HepG2 (cell line): ENCODE measurements at regions not wholly inside any gene's neighbourhood (a gene's known extent, or its start where the extent isn't known, plus 50 kb on each side); places are given as distances from the start of the nearest gene placed in this dataset.
"Not testable (repeated sequence)": the region's sequence is repeated elsewhere in the genome, so short reads cannot be mapped to it uniquely, and the experiment has no call there.

Source experiments
- ATAC-seq: fragments of 200-7000 bp; cut with Tn5 transposase; 3 replicates; pipeline ENCODE4 v1.9.1; 2020; ENCODE audit warnings: mild to moderate bottlenecking, moderate library complexity
- BruUV-seq: library from RNA; stranded (reverse); fragments of 400-500 nt; replicated peaks from 2 replicates; lab custom pipeline; 2021; lab: Mats Ljungman, UMichigan
- CTCF ChIA-PET: fragments of 300-600 bp; formaldehyde crosslinking; extraction: SDS; loops from one replicate; lab custom pipeline; 2021; ENCODE audit warnings: low total read pairs, inconsistent platforms, low intra/inter-chr PET ratio; lab: Yijun Ruan, JAX
- POLR2A ChIA-PET: fragments of 350-600 bp; sonication (Branson Sonifier 250); formaldehyde crosslinking; loops from one replicate; lab custom pipeline; 2020; ENCODE audit warnings: antibody characterized with exemption, inconsistent platforms; lab: Yijun Ruan, JAX
- DNase-seq: peaks from one replicate; pipeline ENCODE4 v3.0.0-alpha.2; 2015; ENCODE audit warnings: low spot score
- FAIRE-seq: peaks from 3 replicates; lab custom pipeline; 2011; peaks lifted over from hg19 to GRCh38; lab: Jason Lieb, UNC
- H2AFZ ChIP-seq: one replicate; pipeline ENCODE4 v1.6.1; 2011; ENCODE audit warnings: low read length, inconsistent platforms
- H3K27ac ChIP-seq: fragments of 300-600 bp; 3 replicates; pipeline ENCODE4 v1.8.0; 2011; ENCODE audit warnings: mixed run types, mild to moderate bottlenecking, mixed read lengths, low read length, inconsistent platforms; ENCODE audit not compliant: insufficient read depth; ENCODE audit errors: extremely low read length
- H3K27me3 ChIP-seq, 2 experiments: fragments of 200-600 bp in 1 of 2; 2 replicates in 1 of 2; 3 replicates in 1 of 2; pipeline versions ENCODE4 v1.6.0 to v1.8.0; 2011; ENCODE audit warnings: low read length in 2 of 2, mild to moderate bottlenecking in 2 of 2, moderate library complexity in 2 of 2, inconsistent platforms in 1 of 2; ENCODE audit not compliant: insufficient read depth in 2 of 2, control insufficient read depth in 1 of 2
- H3K36me3 ChIP-seq, 2 experiments: fragments of 200-600 bp in 1 of 2; replicated peaks in 1 of 2; 2 replicates in 1 of 2; 3 replicates in 1 of 2; pipeline versions ENCODE4 v1.5.1 to v1.8.0; 2011; ENCODE audit warnings: low read length in 2 of 2, inconsistent platforms in 1 of 2; ENCODE audit not compliant: insufficient read depth in 2 of 2, control insufficient read depth in 1 of 2
- H3K4me1 ChIP-seq: 2 replicates; pipeline ENCODE4 v1.5.1; 2012; ENCODE audit warnings: low read length, inconsistent platforms; ENCODE audit not compliant: insufficient read depth
- H3K4me2 ChIP-seq: 2 replicates; pipeline ENCODE4 v1.6.0; 2011; ENCODE audit warnings: low read depth, low read length, inconsistent platforms
- H3K4me3 ChIP-seq, 3 experiments: fragments of 200-600 bp in 1 of 3; sonication (generic), shearing (Covaris generic) in 1 of 3; replicated peaks in 1 of 3; 2 replicates each; pipeline ENCODE4 v1.5.1; 2011 to 2016; ENCODE audit warnings: low read length in 3 of 3, inconsistent platforms in 2 of 3, low read depth in 2 of 3, mild to moderate bottlenecking in 2 of 3, control low read depth in 1 of 3, mixed read lengths in 1 of 3; ENCODE audit not compliant: insufficient read depth in 1 of 3
- H3K79me2 ChIP-seq: one replicate; pipeline ENCODE4 v1.6.1; 2011; ENCODE audit warnings: low read length, inconsistent platforms; ENCODE audit not compliant: insufficient read depth
- H3K9ac ChIP-seq: 2 replicates; pipeline ENCODE4 v1.6.0; 2011; ENCODE audit warnings: mild to moderate bottlenecking, low read depth, low read length, inconsistent platforms; ENCODE audit not compliant: insufficient read depth
- H3K9me3 ChIP-seq: 2 replicates; pipeline ENCODE4 v1.5.1; 2012; ENCODE audit warnings: mild to moderate bottlenecking, low read length
- H4K20me1 ChIP-seq: 2 replicates; pipeline ENCODE4 v1.6.0; 2011; ENCODE audit warnings: inconsistent platforms, mild to moderate bottlenecking, low read length, moderate library complexity; ENCODE audit not compliant: insufficient read depth
- AHR ChIP-seq: IDR thresholded peaks from 2 replicates; pipeline ENCODE4 v1.6.1; 2018; ENCODE audit warnings: missing genetic modification reagents, missing compliant biosample characterization
- GMEB1 ChIP-seq: sonication (generic); formaldehyde crosslinking; IDR thresholded peaks from 2 replicates; pipeline ENCODE4 v1.5.1; 2020; ENCODE audit warnings: missing genetic modification reagents, mild to moderate bottlenecking, borderline replicate concordance
- HNRNPLL ChIP-seq: fragments of 200-400 bp; formaldehyde crosslinking; IDR thresholded peaks from 2 replicates; pipeline ENCODE4 v1.6.1; 2017; ENCODE audit warnings: mild to moderate bottlenecking, low read depth, low read length; ENCODE audit not compliant: poor library complexity, severe bottlenecking
- MED8 ChIP-seq: sonication (generic); formaldehyde crosslinking; IDR thresholded peaks from 2 replicates; pipeline ENCODE4 v1.8.1; 2023; ENCODE audit warnings: mild to moderate bottlenecking, missing genetic modification reagents; ENCODE audit not compliant: insufficient replicate concordance
- PAXIP1 ChIP-seq: sonication (generic); formaldehyde crosslinking; conservative IDR thresholded peaks from 2 replicates; pipeline ENCODE4 v1.4.0; 2020; ENCODE audit warnings: mild to moderate bottlenecking, missing genetic modification reagents, moderate library complexity
- PLRG1 ChIP-seq: fragments of 450-650 bp; conservative IDR thresholded peaks from 2 replicates; pipeline ENCODE4 v1.6.1; 2016
- REL ChIP-seq: sonication (generic); formaldehyde crosslinking; conservative IDR thresholded peaks from 2 replicates; pipeline ENCODE4 v1.8.0; 2022; ENCODE audit warnings: mild to moderate bottlenecking, missing genetic modification reagents, moderate library complexity
- U2AF2 ChIP-seq: fragments of 200-400 bp; formaldehyde crosslinking; IDR thresholded peaks from 2 replicates; pipeline ENCODE4 v1.6.1; 2017; ENCODE audit warnings: low read depth, mild to moderate bottlenecking, low read length
- ZBTB14 ChIP-seq: sonication (generic); formaldehyde crosslinking; IDR thresholded peaks from 2 replicates; pipeline ENCODE4 v1.4.0; 2020; ENCODE audit warnings: missing genetic modification reagents
- ZNF446 ChIP-seq: sonication (generic); formaldehyde crosslinking; IDR thresholded peaks from 2 replicates; pipeline ENCODE4 v1.5.0; 2020; ENCODE audit warnings: mild to moderate bottlenecking, missing genetic modification reagents
- WGBS: methylation state at CpG from one replicate; pipeline ENCODE4 v1.1.6; 2017; ENCODE audit warnings: low lambda C conversion rate; 5-methylcytosine and 5-hydroxymethylcytosine counted together
- in situ Hi-C: cut with HindIII; loops from 2 replicates; pipeline ENCODE4 v1.10.0; 2017; ENCODE audit warnings: low pct_unique_long_range_greater_than_20kb; ENCODE audit not compliant: extremely low pct_ligation_motif_present
- intact Hi-C: fragments of 100-400 bp; cut with micrococcal nuclease; formaldehyde crosslinking; loops from one replicate; pipeline ENCODE4 v1.10.0; 2022; ENCODE audit not compliant: unreplicated experiment

GRCh38 chr13:56615572-56615971 is 525.1 kb upstream of the PRR20A start (continued):
- no peak for TF ChIP-seq GMEB1 (CRISPR knock-in tag)
- no peak for TF ChIP-seq MED8 (CRISPR knock-in tag)

- in situ Hi-C loops: no loop called here
- H4K20me1 ChIP-seq: no peaks in the 10 kb centered on the region
- H3K27ac ChIP-seq: no peak overlapping the region
- CTCF ChIA-PET: no interaction called here
- no peaks in the 10 kb centered on the region for H3K36me3 ChIP-seq
- no peak overlapping the region for H2AFZ ChIP-seq
- H3K4me2 ChIP-seq: no peak overlapping the region
- no peak overlapping the region for H3K4me3 ChIP-seq
- no peaks in the 10 kb centered on the region for H3K4me1 ChIP-seq
- no peak for FAIRE-seq
- H3K9me3 ChIP-seq: peaks cover 63% of the 10 kb centered on the region
- no peak overlapping the region for H3K9ac ChIP-seq
- H3K79me2 ChIP-seq: no peaks in the 10 kb centered on the region
- no peak for TF ChIP-seq PAXIP1
- TF ChIP-seq AHR: no peak
- no peak for TF ChIP-seq ZBTB14 (CRISPR knock-in tag)
- no peak for TF ChIP-seq U2AF2
- no peak for TF ChIP-seq HNRNPLL
- TF ChIP-seq PLRG1: no peak
- no peak for TF ChIP-seq ZNF446 (CRISPR knock-in tag)
- TF ChIP-seq REL (CRISPR knock-in tag): no peak
- 0% methylated on average over 1 of the region's 4 CpGs for WGBS
- no peak for ATAC-seq
- H3K27me3 ChIP-seq: no peaks in the 10 kb centered on the region
- POLR2A ChIA-PET: no interaction called here
- BruUV-seq: no TSS peak
- intact Hi-C loops: no loop called here
- no peak for DNase-seq
Measured at GRCh38 chr13:56622840-56623239, 517.9 kb upstream of the PRR20A start.

GRCh38 chr13:56628886-56629285 is 511.8 kb upstream of the PRR20A start:
- H3K79me2 ChIP-seq, H4K20me1 ChIP-seq, ATAC-seq, in situ Hi-C loops, H3K27ac ChIP-seq, POLR2A ChIA-PET, H3K9ac ChIP-seq, H3K4me3 ChIP-seq, H3K27me3 ChIP-seq, H2AFZ ChIP-seq, FAIRE-seq, BruUV-seq, CTCF ChIA-PET, intact Hi-C loops, H3K4me2 ChIP-seq, DNase-seq, H3K4me1 ChIP-seq, H3K36me3 ChIP-seq: not testable (repeated sequence)
- H3K9me3 ChIP-seq: peaks cover 59% of the 10 kb centered on the region
- 0% methylated on average over 1 of the region's 6 CpGs for WGBS
